ENCODE measurements at regions not wholly inside any gene's neighbourhood (a gene's known extent, or its start where the extent isn't known, plus 50 kb on each side); places are given as distances from the start of the nearest gene placed in this dataset.

GRCh38 chr4:179817317-179817716 is 2375.1 kb upstream of the AGA start:
- TF ChIP-seq CTCF (IDR thresholded peaks at IDR 0.05 in 8 of 11, conservative IDR thresholded peaks at IDR 0.05 in 3 of 11): no peak
- no peak for TF ChIP-seq POLR2A (IDR thresholded peaks at IDR 0.05)
